NT2/D1 (cell line): ENCODE measurements at regions not wholly inside any gene's neighbourhood (a gene's known extent, or its start where the extent isn't known, plus 50 kb on each side); places are given as distances from the start of the nearest gene placed in this dataset.

Experiments used
- SUZ12 ChIP-seq: IDR thresholded peaks from 2 replicates; pipeline ENCODE4 v1.6.1; 2011; ENCODE audit not compliant: insufficient read length, insufficient read depth; ENCODE audit errors: extremely low read depth
- ZNF274 ChIP-seq: IDR thresholded peaks from 2 replicates; pipeline ENCODE4 v1.6.1; 2011; ENCODE audit warnings: mild to moderate bottlenecking, low read depth, low read length

- TF ChIP-seq SUZ12: no peak
- TF ChIP-seq ZNF274: no peak
Measured at GRCh38 chr6:157732007-157732406, 91.0 kb upstream of the SNX9 start.
